Gastroesophageal sphincter (tissue), 4 donors: ENCODE measurements at regions not wholly inside any gene's neighbourhood (a gene's known extent, or its start where the extent isn't known, plus 50 kb on each side); places are given as distances from the start of the nearest gene placed in this dataset.

Experiments
- ATAC-seq: fragments of 150-250 bp; one replicate; pipeline ENCODE4 v1.9.1; 2016; ENCODE audit warnings: mild to moderate bottlenecking, moderate library complexity
- H3K27ac ChIP-seq, 4 donors: fragments of 200-600 bp; sonication (generic) in 3 of 4; 1 replicate in 3 of 4; 2 replicates in 1 of 4; pipeline ENCODE4 v1.5.1; 2016 to 2019
- H3K27me3 ChIP-seq: fragments of 200-600 bp; sonication (generic); one replicate; pipeline ENCODE4 v1.5.1; 2019
- H3K36me3 ChIP-seq, 2 donors: fragments of 200-600 bp; sonication (generic); one replicate each; pipeline ENCODE4 v1.5.1; 2019; ENCODE audit warnings: control low read depth in 1 of 2
- H3K4me1 ChIP-seq, 3 donors: fragments of 200-600 bp; sonication (generic); 1 replicate in 2 of 3; 2 replicates in 1 of 3; pipeline ENCODE4 v1.5.1; 2016 to 2019; ENCODE audit warnings: control low read depth in 2 of 3
- H3K4me3 ChIP-seq, 2 donors: fragments of 200-600 bp; sonication (generic); one replicate each; pipeline ENCODE4 v1.5.1; 2019; ENCODE audit warnings: mild to moderate bottlenecking in 1 of 2, moderate library complexity in 1 of 2
- H3K9me3 ChIP-seq, 3 donors: fragments of 200-600 bp; sonication (generic); one replicate each; pipeline ENCODE4 v1.5.1; 2017 to 2019; ENCODE audit warnings: control low read depth in 2 of 3
- CTCF ChIP-seq, 4 experiments: fragments of 200-600 bp in 2 of 4; fragments of 450-650 bp in 2 of 4; sonication (generic) in 1 of 4; IDR thresholded peaks; one replicate each; pipeline ENCODE4 v1.5.1; 2017 to 2019; ENCODE audit warnings: antibody characterized with exemption in 4 of 4, mild to moderate bottlenecking in 2 of 4, moderate library complexity in 2 of 4
- EP300 ChIP-seq: sonication (generic); formaldehyde crosslinking; IDR thresholded peaks from one replicate; pipeline ENCODE4 v1.6.1; 2017; ENCODE audit warnings: antibody characterized with exemption, mild to moderate bottlenecking
- POLR2A ChIP-seq, 2 donors: fragments of 450-650 bp; IDR thresholded peaks; one replicate each; pipeline ENCODE4 v1.6.1; 2017; ENCODE audit warnings: antibody characterized with exemption in 2 of 2, mild to moderate bottlenecking in 2 of 2, moderate library complexity in 1 of 2
- POLR2AphosphoS5 ChIP-seq: sonication (generic); formaldehyde crosslinking; IDR thresholded peaks from one replicate; pipeline ENCODE4 v1.6.1; 2017; ENCODE audit warnings: antibody characterized with exemption
- WGBS, 2 donors: methylation state at CpG; one replicate each; pipeline ENCODE4 v1.1.5; 2018; ENCODE audit warnings: low coverage in 1 of 2; 5-methylcytosine and 5-hydroxymethylcytosine counted together

DNA sequence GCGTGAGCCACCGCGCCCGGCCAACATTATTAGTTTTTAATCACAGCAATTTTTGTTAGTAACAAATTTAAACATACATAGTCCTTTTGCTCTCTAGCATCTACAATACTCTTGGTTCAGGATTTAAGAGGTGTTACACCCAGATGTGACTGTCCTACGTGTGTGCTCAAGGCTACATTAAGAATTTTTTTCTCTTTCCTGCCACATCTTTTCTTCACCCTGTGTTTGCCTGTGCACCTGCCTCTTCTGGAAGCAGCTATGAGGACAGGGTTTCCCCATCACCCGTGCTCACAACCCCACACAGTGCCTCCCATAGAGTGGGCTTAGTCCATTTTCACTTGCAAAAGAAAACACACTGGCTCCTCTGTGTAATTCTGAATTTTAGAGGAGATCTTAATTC is 186.7 kb upstream of the KLF6 start:
- 80 to 90% methylated on average over 6 of the region's 6 CpGs for WGBS, 2 donors
- Histone ChIP-seq H3K36me3 (no peaks in the 10 kb centered on the region), H3K27ac (no peak overlapping the region), H3K4me3 (no peak overlapping the region), H3K4me1 (no peaks in the 10 kb centered on the region), H3K9me3 (no peaks in the 10 kb centered on the region), H3K27me3 (no peaks in the 10 kb centered on the region)
- TF ChIP-seq EP300 (no peak), POLR2AphosphoS5 (no peak), POLR2A (IDR thresholded peaks at IDR 0.05) (no peak), CTCF (IDR thresholded peaks at IDR 0.05) (no peak)
- no peak for ATAC-seq

GRCh38 chr10:3969876-3970666 is 185.1 kb upstream of the KLF6 start:
- Histone ChIP-seq H3K4me1 (no peaks in the 10 kb centered on the region), H3K27ac (no peak overlapping the region), H3K27me3 (no peaks in the 10 kb centered on the region), H3K9me3 (no peaks in the 10 kb centered on the region), H3K36me3 (no peaks in the 10 kb centered on the region), H3K4me3 (no peak overlapping the region)
- no peak for TF ChIP-seq POLR2AphosphoS5
- TF ChIP-seq CTCF (IDR thresholded peaks at IDR 0.05) = no peak
- no peak for TF ChIP-seq EP300
- no peak for TF ChIP-seq POLR2A (IDR thresholded peaks at IDR 0.05)
- no peak for ATAC-seq
- 69 to 92% methylated on average over 7 to 8 of the region's 8 CpGs for whole genome bisulfite sequencing, 2 donors

- no peak for TF ChIP-seq EP300
- TF ChIP-seq POLR2AphosphoS5 = no peak
- no peak for TF ChIP-seq POLR2A (IDR thresholded peaks at IDR 0.05)
- TF ChIP-seq CTCF (IDR thresholded peaks at IDR 0.05) = no peak
- H3K27ac ChIP-seq = no peak overlapping the region
- H3K27me3 ChIP-seq = no peaks in the 10 kb centered on the region
- H3K4me3 ChIP-seq = no peak overlapping the region
- ATAC-seq = no peak
- no peaks in the 10 kb centered on the region for H3K36me3 ChIP-seq
- H3K4me1 ChIP-seq = no peaks in the 10 kb centered on the region
- 80 to 96% methylated on average over 2 to 6 of the region's 6 CpGs for WGBS, 2 donors
- H3K9me3 ChIP-seq = no peaks in the 10 kb centered on the region
These were observed 183.7 kb upstream of the KLF6 start for GRCh38 chr10:3968727-3969126.

GRCh38 chr10:3964516-3964915 is 179.5 kb upstream of the KLF6 start:
- no peaks in the 10 kb centered on the region for H3K4me1 ChIP-seq
- TF ChIP-seq POLR2A (IDR thresholded peaks at IDR 0.05) (no peak), POLR2AphosphoS5 (no peak), EP300 (no peak), CTCF (IDR thresholded peaks at IDR 0.05) (no peak)
- no peaks in the 10 kb centered on the region for H3K27me3 ChIP-seq
- no peaks in the 10 kb centered on the region for H3K9me3 ChIP-seq
- WGBS, 2 donors = 81 to 92% methylated on average over 3 of the region's 3 CpGs
- no peak for ATAC-seq
- no peaks in the 10 kb centered on the region for H3K36me3 ChIP-seq
- H3K4me3 ChIP-seq = no peak overlapping the region
- H3K27ac ChIP-seq = no peak overlapping the region

- no peaks in the 10 kb centered on the region for H3K9me3 ChIP-seq
- H3K27ac ChIP-seq = no peak overlapping the region
- H3K4me1 ChIP-seq = no peaks in the 10 kb centered on the region
- H3K4me3 ChIP-seq = no peak overlapping the region
- H3K27me3 ChIP-seq = no peaks in the 10 kb centered on the region
- ATAC-seq = no peak
- 65 to 74% methylated on average over 3 to 4 of the region's 4 CpGs for WGBS, 2 donors
- H3K36me3 ChIP-seq = no peaks in the 10 kb centered on the region
- TF ChIP-seq POLR2AphosphoS5 = no peak
These were observed 178.2 kb upstream of the KLF6 start for GRCh38 chr10:3963191-3963673.
